ENCODE measurements at regions not wholly inside any gene's neighbourhood (a gene's known extent, or its start where the extent isn't known, plus 50 kb on each side); places are given as distances from the start of the nearest gene placed in this dataset.
"Not testable (repeated sequence)": the region's sequence is repeated elsewhere in the genome, so short reads cannot be mapped to it uniquely, and the experiment has no call there.

DNA sequence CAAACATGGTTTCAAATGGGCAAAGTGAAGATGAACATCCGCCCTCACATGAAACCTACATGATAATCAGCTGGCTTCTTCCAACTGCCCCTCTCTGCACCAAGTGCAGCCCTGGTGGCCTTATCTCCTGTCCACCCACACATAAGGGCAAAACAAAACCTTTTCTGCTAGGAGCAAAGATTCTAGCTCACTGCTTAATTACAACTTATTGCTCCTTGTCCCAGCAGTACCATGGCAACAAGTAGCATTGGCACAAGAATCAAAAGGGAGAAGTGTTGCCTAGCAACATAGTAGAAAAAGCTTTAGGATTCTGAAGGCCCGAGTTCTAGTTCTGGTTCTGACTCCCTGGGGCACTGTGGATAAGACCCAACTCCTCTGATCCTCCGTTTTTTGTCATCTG is 68.7 kb upstream of the BMAL1 start:
- Histone ChIP-seq H3K27me3 (ENCODE audit: control insufficient read depth, insufficient read depth, low read length) (no peaks in the 10 kb centered on the region), H3K27ac (ENCODE audit: low read depth, low read length) (peak overlapping the region; percentile 11), H3K9ac (ENCODE audit: low read depth, low read length) (no peak overlapping the region), H3K36me3 (ENCODE audit: control insufficient read depth, insufficient read depth, low read length) (no peaks in the 10 kb centered on the region), H3K9me3 (ENCODE audit: control insufficient read depth, insufficient read depth, low read length) (no peaks in the 10 kb centered on the region), H3K4me1 (ENCODE audit: control insufficient read depth, insufficient read depth, low read length) (peaks cover 25% of the 10 kb centered on the region), H3K4me3 (ENCODE audit: low read depth, low read length) (no peak overlapping the region)

DNA sequence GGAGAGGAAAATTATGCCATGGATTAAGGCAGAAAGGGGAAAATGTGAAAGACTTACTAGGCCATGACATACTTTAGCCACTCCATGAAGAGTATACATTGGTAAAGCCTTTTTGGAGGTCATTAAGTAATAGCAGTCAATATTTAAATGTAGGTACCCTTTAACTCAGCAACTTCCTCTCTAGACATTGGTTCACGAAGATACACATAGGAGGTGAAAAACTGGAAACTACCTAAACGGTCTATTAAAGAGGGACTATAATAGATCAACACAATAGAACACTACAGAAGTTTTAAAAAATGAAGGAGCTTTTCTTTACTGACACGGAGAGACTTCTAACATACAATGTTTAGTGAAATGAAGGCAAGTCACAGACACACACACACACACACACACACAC is 68.2 kb upstream of the BMAL1 start:
- Histone ChIP-seq H3K9me3 (ENCODE audit: control insufficient read depth, insufficient read depth, low read length) (no peaks in the 10 kb centered on the region), H3K27me3 (ENCODE audit: control insufficient read depth, insufficient read depth, low read length) (no peaks in the 10 kb centered on the region), H3K36me3 (ENCODE audit: control insufficient read depth, insufficient read depth, low read length) (no peaks in the 10 kb centered on the region), H3K4me3 (ENCODE audit: low read depth, low read length) (no peak overlapping the region), H3K9ac (ENCODE audit: low read depth, low read length) (no peak overlapping the region), H3K27ac (ENCODE audit: low read depth, low read length) (no peak overlapping the region), H3K4me1 (ENCODE audit: control insufficient read depth, insufficient read depth, low read length) (peaks cover 25% of the 10 kb centered on the region)

DNA sequence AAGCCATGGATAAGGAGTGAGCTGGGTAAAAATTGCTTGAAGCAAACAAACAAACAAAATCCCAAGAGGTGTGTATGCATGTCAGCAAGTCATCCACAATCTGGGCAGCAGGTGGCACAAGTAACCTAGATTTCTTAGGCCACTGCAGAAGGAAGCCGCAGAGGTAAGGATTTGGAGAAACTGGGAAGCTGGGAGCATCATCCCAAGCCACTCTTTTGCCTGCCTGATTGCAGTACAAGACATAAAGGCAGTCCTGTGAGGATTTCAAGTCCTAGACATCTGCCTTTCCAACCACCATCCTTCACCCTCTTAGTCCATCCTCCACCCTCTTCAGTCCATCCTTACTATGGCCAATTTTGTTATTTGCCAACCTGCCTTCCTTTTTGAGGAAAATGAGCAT is 67.2 kb upstream of the BMAL1 start:
- no peak overlapping the region for H3K9ac ChIP-seq (ENCODE audit: low read depth, low read length)
- no peak overlapping the region for H3K27ac ChIP-seq (ENCODE audit: low read depth, low read length)
- H3K9me3 ChIP-seq (ENCODE audit: control insufficient read depth, insufficient read depth, low read length): no peaks in the 10 kb centered on the region
- no peaks in the 10 kb centered on the region for H3K27me3 ChIP-seq (ENCODE audit: control insufficient read depth, insufficient read depth, low read length)
- H3K36me3 ChIP-seq (ENCODE audit: control insufficient read depth, insufficient read depth, low read length): no peaks in the 10 kb centered on the region
- H3K4me3 ChIP-seq (ENCODE audit: low read depth, low read length): no peak overlapping the region
- peaks cover 22% of the 10 kb centered on the region for H3K4me1 ChIP-seq (ENCODE audit: control insufficient read depth, insufficient read depth, low read length)

DNA sequence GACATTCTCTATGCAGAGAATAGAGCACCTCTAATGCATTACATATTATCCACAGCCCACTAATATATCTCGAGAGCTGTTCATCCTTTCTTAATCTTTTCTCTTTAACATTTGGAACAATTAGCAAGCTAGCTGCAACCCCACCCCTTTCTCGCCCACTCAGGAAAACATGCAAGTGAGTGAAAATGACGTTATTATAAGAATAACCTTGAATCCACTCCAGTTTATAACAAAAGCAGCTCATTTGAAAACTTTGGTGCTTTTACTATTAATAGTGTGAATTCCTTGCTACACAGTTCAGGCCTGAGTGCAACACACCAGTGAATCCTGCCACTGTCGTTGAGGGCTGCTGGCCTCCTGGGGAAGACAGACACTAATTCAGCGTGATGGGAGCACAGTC is 63.3 kb upstream of the BMAL1 start:
- peaks cover 12% of the 10 kb centered on the region for H3K4me1 ChIP-seq (ENCODE audit: control insufficient read depth, insufficient read depth, low read length)
- H3K36me3 ChIP-seq (ENCODE audit: control insufficient read depth, insufficient read depth, low read length): no peaks in the 10 kb centered on the region
- no peaks in the 10 kb centered on the region for H3K27me3 ChIP-seq (ENCODE audit: control insufficient read depth, insufficient read depth, low read length)
- no peaks in the 10 kb centered on the region for H3K9me3 ChIP-seq (ENCODE audit: control insufficient read depth, insufficient read depth, low read length)
- H3K27ac ChIP-seq (ENCODE audit: low read depth, low read length): no peak overlapping the region
- no peak overlapping the region for H3K9ac ChIP-seq (ENCODE audit: low read depth, low read length)
- no peak overlapping the region for H3K4me3 ChIP-seq (ENCODE audit: low read depth, low read length)

DNA sequence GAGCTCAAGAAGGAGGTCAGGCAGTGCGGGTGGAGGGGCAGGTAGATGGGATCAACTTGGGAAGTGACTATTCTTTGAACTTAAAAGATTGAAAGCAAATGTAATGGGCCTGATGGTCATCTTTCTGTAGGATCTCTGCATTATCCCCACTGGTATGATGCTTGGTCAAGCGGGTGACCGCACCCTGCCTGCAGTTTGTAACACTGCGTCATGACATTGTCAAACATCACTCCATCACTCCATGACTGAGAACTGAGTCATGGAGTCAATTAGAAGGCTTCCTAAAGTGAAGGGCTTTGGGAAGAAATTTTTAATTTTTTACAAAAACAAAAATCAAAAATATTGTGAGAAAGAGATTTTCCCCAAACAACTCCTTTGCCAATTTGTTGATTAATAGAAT is 62.4 kb upstream of the BMAL1 start:
- Histone ChIP-seq H3K4me3 (ENCODE audit: low read depth, low read length) (no peak overlapping the region), H3K9ac (ENCODE audit: low read depth, low read length) (no peak overlapping the region), H3K36me3 (ENCODE audit: control insufficient read depth, insufficient read depth, low read length) (no peaks in the 10 kb centered on the region), H3K27ac (ENCODE audit: low read depth, low read length) (no peak overlapping the region), H3K4me1 (ENCODE audit: control insufficient read depth, insufficient read depth, low read length) (peaks cover 12% of the 10 kb centered on the region), H3K27me3 (ENCODE audit: control insufficient read depth, insufficient read depth, low read length) (no peaks in the 10 kb centered on the region; the same call in 1 of the 2 replicates), H3K9me3 (ENCODE audit: control insufficient read depth, insufficient read depth, low read length) (no peaks in the 10 kb centered on the region)

DNA sequence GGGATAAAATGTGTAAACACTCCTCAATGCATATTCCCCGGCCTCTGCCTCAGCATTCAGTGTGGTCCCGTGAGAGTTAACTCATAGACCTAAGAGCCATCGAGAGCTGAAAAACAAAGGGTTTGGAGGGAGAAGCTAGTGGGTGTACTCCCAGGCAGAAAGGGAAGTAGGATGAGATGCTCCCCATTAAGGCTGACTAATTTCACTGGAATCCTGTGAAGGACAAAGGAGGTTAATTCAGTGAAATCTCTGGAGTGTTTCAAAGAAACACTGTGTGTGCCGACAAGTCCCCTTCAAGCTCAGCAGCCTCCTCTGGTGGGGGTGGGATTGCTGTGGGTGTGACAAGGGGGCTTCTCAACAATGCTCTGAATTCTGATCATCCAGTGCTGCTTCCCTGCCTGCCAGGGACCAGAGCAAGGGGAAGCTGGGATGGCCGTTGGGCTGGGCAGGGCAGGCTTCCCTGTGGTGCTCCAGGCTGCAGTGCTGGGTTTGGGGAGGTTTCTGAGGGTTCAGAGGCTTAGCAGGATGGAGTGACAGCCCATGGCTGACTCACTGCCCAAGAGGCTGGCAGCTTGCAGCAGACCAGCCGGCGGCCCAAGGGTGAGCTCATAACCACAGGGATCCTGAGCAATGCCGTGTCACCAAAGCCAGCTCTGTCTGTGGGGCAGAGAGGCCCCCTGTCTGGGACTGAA is 61.4 kb upstream of the BMAL1 start:
- Histone ChIP-seq H3K9ac (ENCODE audit: low read depth, low read length) (no peak overlapping the region), H3K9me3 (ENCODE audit: control insufficient read depth, insufficient read depth, low read length) (no peaks in the 10 kb centered on the region), H3K36me3 (ENCODE audit: control insufficient read depth, insufficient read depth, low read length) (no peaks in the 10 kb centered on the region), H3K4me1 (ENCODE audit: control insufficient read depth, insufficient read depth, low read length) (peaks cover 12% of the 10 kb centered on the region), H3K27me3 (ENCODE audit: control insufficient read depth, insufficient read depth, low read length) (no peaks in the 10 kb centered on the region; the same call in 1 of the 2 replicates), H3K27ac (ENCODE audit: low read depth, low read length) (peak overlapping the region; percentile 90), H3K4me3 (ENCODE audit: low read depth, low read length) (no peak overlapping the region)

DNA sequence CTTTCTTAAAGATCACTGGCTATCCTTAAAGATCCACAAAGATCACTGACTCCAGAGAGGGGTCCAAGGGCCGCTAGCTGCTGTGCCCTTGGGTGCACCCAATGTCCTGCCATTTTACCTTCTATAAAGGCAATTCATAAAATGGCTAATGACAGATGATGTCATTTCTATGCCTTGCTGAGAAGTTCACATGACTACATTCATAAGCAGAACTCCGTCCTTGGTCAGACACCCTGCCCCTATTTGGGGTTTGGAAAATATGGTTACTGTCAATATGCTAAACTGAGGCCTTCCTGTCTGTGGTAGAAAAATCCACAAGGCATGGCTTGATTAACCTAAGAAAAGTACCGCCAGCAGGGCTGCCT is 60.9 kb upstream of the BMAL1 start:
- no peak overlapping the region for H3K4me3 ChIP-seq (ENCODE audit: low read depth, low read length)
- H3K27me3 ChIP-seq (ENCODE audit: control insufficient read depth, insufficient read depth, low read length): no peaks in the 10 kb centered on the region; the same call in 1 of the 2 replicates
- H3K4me1 ChIP-seq (ENCODE audit: control insufficient read depth, insufficient read depth, low read length): peaks cover 12% of the 10 kb centered on the region
- H3K27ac ChIP-seq (ENCODE audit: low read depth, low read length): peak overlapping the region; percentile 90
- no peak overlapping the region for H3K9ac ChIP-seq (ENCODE audit: low read depth, low read length)
- H3K9me3 ChIP-seq (ENCODE audit: control insufficient read depth, insufficient read depth, low read length): no peaks in the 10 kb centered on the region
- no peaks in the 10 kb centered on the region for H3K36me3 ChIP-seq (ENCODE audit: control insufficient read depth, insufficient read depth, low read length)

DNA sequence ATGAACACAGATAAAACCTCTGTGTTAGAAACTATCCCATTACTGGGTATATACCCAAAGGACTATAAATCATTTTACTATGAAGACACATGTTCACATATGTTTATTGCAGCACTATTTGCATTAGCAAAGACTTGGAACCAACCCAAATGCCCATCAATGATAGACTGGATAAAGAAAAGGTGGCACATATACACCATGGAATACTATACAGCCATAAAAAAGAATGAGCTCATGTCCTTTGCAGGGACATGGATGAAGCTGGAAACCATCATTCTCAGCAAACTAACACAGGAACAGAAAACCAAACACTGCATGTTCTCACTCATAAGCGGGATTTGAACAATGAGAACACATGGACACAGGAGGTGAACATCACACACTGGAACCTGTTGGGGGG is 58.9 kb upstream of the BMAL1 start:
- H3K4me1 ChIP-seq (ENCODE audit: control insufficient read depth, insufficient read depth, low read length): peaks cover 12% of the 10 kb centered on the region
- H3K36me3 ChIP-seq (ENCODE audit: control insufficient read depth, insufficient read depth, low read length); H3K4me3 ChIP-seq (ENCODE audit: low read depth, low read length): not testable (repeated sequence)

DNA sequence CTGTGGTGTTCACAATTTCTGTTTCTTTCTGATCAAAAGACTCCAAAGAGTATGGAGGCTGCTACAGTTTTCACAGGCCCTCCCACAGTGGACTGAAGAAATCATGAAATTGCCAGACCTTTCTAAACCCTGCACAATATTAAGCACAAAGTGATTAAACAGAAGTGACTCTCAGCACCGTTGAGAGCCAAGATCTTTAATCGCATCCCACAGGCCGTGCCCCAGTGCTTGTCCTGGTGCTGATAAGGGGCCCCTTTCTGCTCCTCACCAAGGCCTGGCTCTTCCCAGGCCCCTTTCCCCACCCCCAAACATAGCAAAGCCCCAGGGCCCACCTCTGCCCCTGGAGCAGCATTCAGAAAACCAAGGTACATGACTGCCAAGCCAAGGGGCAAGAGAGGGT is 57.4 kb upstream of the BMAL1 start:
- H3K4me1 ChIP-seq (ENCODE audit: control insufficient read depth, insufficient read depth, low read length): peaks cover 12% of the 10 kb centered on the region
- H3K27ac ChIP-seq (ENCODE audit: low read depth, low read length): no peak overlapping the region
- no peaks in the 10 kb centered on the region for H3K9me3 ChIP-seq (ENCODE audit: control insufficient read depth, insufficient read depth, low read length)
- H3K4me3 ChIP-seq (ENCODE audit: low read depth, low read length): no peak overlapping the region
- H3K9ac ChIP-seq (ENCODE audit: low read depth, low read length): no peak overlapping the region
- no peaks in the 10 kb centered on the region for H3K36me3 ChIP-seq (ENCODE audit: control insufficient read depth, insufficient read depth, low read length)
- H3K27me3 ChIP-seq (ENCODE audit: control insufficient read depth, insufficient read depth, low read length): no peaks in the 10 kb centered on the region; the same call in 1 of the 2 replicates

More for the DNA sequence above, 58.9 kb upstream of the BMAL1 start:
- H3K9me3 ChIP-seq (ENCODE audit: control insufficient read depth, insufficient read depth, low read length); H3K9ac ChIP-seq (ENCODE audit: low read depth, low read length); H3K27me3 ChIP-seq (ENCODE audit: control insufficient read depth, insufficient read depth, low read length); H3K27ac ChIP-seq (ENCODE audit: low read depth, low read length): not testable (repeated sequence)

DNA sequence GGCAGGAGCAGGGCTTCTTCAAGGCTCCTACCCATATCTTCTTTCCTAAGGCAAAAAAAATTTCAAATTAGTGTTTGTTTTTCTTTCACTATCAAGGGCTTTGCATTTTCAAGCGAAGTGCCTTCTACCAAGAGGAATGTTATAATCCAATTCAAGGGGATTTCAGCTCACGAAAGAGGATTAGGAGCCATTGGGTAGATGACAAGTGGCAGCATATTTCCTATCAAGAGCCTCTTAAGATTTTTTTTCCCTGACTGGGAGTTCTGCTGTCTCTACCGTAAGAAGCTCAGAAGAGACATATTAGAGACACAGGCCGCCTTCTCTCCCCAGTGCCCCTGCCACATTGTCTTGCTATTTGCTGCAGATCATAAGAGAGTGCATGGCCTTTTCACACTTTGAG is 55.9 kb upstream of the BMAL1 start:
- Histone ChIP-seq H3K36me3 (ENCODE audit: control insufficient read depth, insufficient read depth, low read length) (no peaks in the 10 kb centered on the region), H3K27ac (ENCODE audit: low read depth, low read length) (no peak overlapping the region), H3K9me3 (ENCODE audit: control insufficient read depth, insufficient read depth, low read length) (no peaks in the 10 kb centered on the region), H3K27me3 (ENCODE audit: control insufficient read depth, insufficient read depth, low read length) (no peaks in the 10 kb centered on the region; the same call in 1 of the 2 replicates), H3K9ac (ENCODE audit: low read depth, low read length) (no peak overlapping the region), H3K4me1 (ENCODE audit: control insufficient read depth, insufficient read depth, low read length) (peaks cover 3% of the 10 kb centered on the region), H3K4me3 (ENCODE audit: low read depth, low read length) (no peak overlapping the region)

DNA sequence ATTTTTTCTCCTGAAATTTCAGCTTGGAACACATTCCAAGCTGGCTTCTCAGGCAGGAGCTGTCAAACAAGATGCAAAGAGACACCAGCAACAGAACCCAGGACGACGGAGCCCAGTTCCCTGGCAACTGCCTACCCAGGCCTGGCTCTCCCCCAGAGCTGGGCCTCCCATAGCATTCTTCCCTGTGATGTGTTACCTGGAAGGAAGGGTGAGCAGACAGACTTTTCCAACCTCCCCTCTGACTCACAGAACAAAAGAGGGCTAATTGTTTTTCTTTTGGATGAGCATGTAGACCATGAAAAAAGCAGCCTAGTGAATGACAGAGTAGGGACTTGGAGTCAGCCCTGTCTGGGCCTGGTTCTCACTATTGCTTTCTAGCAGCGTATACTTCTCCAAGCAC is 55.3 kb upstream of the BMAL1 start:
- Histone ChIP-seq H3K27me3 (ENCODE audit: control insufficient read depth, insufficient read depth, low read length) (no peaks in the 10 kb centered on the region; the same call in 1 of the 2 replicates), H3K9ac (ENCODE audit: low read depth, low read length) (no peak overlapping the region), H3K4me3 (ENCODE audit: low read depth, low read length) (no peak overlapping the region), H3K27ac (ENCODE audit: low read depth, low read length) (no peak overlapping the region), H3K4me1 (ENCODE audit: control insufficient read depth, insufficient read depth, low read length) (no peaks in the 10 kb centered on the region), H3K36me3 (ENCODE audit: control insufficient read depth, insufficient read depth, low read length) (no peaks in the 10 kb centered on the region), H3K9me3 (ENCODE audit: control insufficient read depth, insufficient read depth, low read length) (no peaks in the 10 kb centered on the region)
